Dendritic cell treated with granulocyte-macrophage colony-stimulating factor and Interleukin-4, amounts not matched to agents 40 ng/mL and 50 ng/mL, for 4 days (primary cell): ENCODE measurements at regions not wholly inside any gene's neighbourhood (a gene's known extent, or its start where the extent isn't known, plus 50 kb on each side); places are given as distances from the start of the nearest gene placed in this dataset.

Source experiments
- H3K27ac Mint-ChIP-seq: one replicate; pipeline ENCODE4 v1.8.0; 2022; ENCODE audit warnings: mild to moderate bottlenecking, mixed read lengths
- H3K27me3 Mint-ChIP-seq: one replicate; pipeline ENCODE4 v1.8.0; 2022; ENCODE audit warnings: mild to moderate bottlenecking, mixed read lengths
- H3K36me3 Mint-ChIP-seq: one replicate; pipeline ENCODE4 v1.8.0; 2022; ENCODE audit warnings: low read depth, mixed read lengths
- H3K4me1 Mint-ChIP-seq: one replicate; pipeline ENCODE4 v1.8.0; 2022; ENCODE audit warnings: low read depth, mixed read lengths
- H3K4me3 Mint-ChIP-seq: one replicate; pipeline ENCODE4 v1.8.0; 2022; ENCODE audit warnings: mild to moderate bottlenecking, moderate library complexity, mixed read lengths
- H3K9me3 Mint-ChIP-seq: one replicate; pipeline ENCODE4 v1.8.0; 2022; ENCODE audit warnings: mixed read lengths
- intact Hi-C: fragments of 100-400 bp; cut with micrococcal nuclease; formaldehyde crosslinking; loops from one replicate; pipeline ENCODE4 v1.15.0; 2022

GRCh38 chr14:54053386-54053745, 96.7 kb upstream of the BMP4 start:
- intact Hi-C loops, result no loop called here
- no peaks in the 10 kb centered on the region for H3K4me1 Mint-ChIP-seq
- H3K27ac Mint-ChIP-seq, result no peak overlapping the region
- no peaks in the 10 kb centered on the region for H3K27me3 Mint-ChIP-seq
- no peak overlapping the region for H3K4me3 Mint-ChIP-seq
- H3K36me3 Mint-ChIP-seq, result no peaks in the 10 kb centered on the region
- H3K9me3 Mint-ChIP-seq, result no peaks in the 10 kb centered on the region

GRCh38 chr14:54058505-54058904, 101.9 kb upstream of the BMP4 start:
- no peaks in the 10 kb centered on the region for H3K27me3 Mint-ChIP-seq
- H3K4me1 Mint-ChIP-seq, result no peaks in the 10 kb centered on the region
- no peaks in the 10 kb centered on the region for H3K9me3 Mint-ChIP-seq
- H3K27ac Mint-ChIP-seq, result no peak overlapping the region
- intact Hi-C loops, result no loop called here
- no peaks in the 10 kb centered on the region for H3K36me3 Mint-ChIP-seq
- H3K4me3 Mint-ChIP-seq, result no peak overlapping the region

DNA sequence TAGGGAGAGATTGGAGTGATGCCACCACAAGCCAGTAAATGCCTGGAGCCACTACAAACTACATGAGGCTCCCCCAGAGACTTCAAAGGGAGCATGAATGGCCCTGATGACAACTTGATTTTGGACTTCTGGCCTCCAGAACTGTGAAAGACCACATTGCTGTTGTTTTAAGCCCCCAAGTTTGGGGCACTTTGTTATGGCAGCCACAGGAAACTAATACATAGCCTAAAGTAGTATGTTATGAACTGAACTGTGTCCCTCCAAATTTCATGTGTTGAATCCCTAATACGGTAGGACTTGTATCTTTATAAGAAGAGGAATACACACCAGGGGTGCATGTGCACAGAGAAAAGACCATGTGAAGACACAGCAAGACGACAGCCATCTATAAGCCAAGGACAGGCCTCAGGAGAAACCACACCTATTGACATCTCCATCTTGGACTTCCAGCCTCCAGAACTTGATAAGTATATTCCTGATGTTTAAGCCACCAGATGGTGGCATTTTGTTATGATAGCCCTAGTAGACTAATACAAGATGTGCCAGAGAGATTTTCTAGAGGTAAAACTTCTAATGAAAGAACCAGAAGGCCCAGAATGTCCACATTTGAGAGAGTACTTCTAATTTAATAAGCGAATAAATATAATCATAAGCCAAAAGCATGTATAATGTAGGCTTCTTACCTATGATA, 127.1 kb upstream of the BMP4 start:
- H3K4me3 Mint-ChIP-seq, result no peak overlapping the region
- H3K27me3 Mint-ChIP-seq, result no peaks in the 10 kb centered on the region
- intact Hi-C loops, result no loop called here
- no peak overlapping the region for H3K27ac Mint-ChIP-seq
- no peaks in the 10 kb centered on the region for H3K36me3 Mint-ChIP-seq
- H3K9me3 Mint-ChIP-seq, result no peaks in the 10 kb centered on the region
- H3K4me1 Mint-ChIP-seq, result no peaks in the 10 kb centered on the region

DNA sequence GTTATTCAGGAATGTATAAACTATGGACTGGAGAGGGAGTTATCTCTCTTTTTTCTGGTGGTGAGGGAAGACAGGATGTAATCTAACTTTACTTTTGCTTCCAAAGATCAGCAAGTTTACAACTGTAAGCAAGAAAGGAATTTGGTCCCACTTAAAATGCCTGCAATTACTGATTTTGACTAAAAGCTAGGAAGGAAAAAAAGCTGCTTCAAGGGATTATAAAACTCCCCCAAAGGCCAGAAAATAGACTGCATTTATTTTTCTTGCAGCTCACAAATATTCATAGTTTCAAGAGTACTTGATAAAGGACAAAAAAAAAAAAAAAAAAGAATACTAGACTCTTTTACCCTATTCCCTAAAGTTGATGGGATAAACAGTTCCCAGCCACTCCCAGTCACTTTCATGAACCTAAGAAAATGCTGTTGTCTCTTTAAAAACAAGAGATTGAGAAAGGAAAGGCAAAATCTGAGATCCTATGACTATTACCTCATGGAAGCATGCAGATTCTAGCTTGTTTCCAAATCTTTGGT, 128.7 kb upstream of the BMP4 start:
- Mint-ChIP-seq H3K27ac (no peak overlapping the region), H3K36me3 (no peaks in the 10 kb centered on the region), H3K4me3 (no peak overlapping the region), H3K27me3 (no peaks in the 10 kb centered on the region), H3K4me1 (no peaks in the 10 kb centered on the region), H3K9me3 (no peaks in the 10 kb centered on the region)
- intact Hi-C loops, result no loop called here

DNA sequence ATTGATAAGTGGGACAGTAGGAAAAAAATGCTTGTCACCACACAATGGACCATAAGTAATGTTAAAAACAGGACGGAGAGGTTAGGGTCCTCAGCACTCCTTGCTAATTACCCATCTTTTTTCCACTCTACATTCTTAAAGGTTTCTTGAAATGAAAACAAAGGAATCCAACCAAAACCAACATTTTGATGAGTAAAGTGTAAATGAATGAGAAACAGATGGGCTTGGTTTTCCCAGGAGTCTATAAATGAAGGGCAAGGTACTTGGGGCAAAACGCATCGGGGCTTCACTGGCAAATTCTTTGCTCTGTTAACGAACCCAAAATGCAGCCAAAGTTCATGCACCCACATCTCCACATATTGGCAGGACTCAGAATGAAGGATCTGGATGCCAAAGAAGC, 129.2 kb upstream of the BMP4 start:
- Mint-ChIP-seq H3K9me3 (peaks cover 5% of the 10 kb centered on the region), H3K27ac (no peak overlapping the region), H3K36me3 (no peaks in the 10 kb centered on the region), H3K27me3 (no peaks in the 10 kb centered on the region), H3K4me3 (no peak overlapping the region), H3K4me1 (no peaks in the 10 kb centered on the region)
- intact Hi-C loops, result no loop called here

GRCh38 chr14:54086767-54087166, 130.1 kb upstream of the BMP4 start:
- Mint-ChIP-seq H3K36me3 (no peaks in the 10 kb centered on the region), H3K9me3 (peaks cover 8% of the 10 kb centered on the region), H3K27me3 (no peaks in the 10 kb centered on the region), H3K4me3 (no peak overlapping the region), H3K4me1 (no peaks in the 10 kb centered on the region), H3K27ac (no peak overlapping the region)
- intact Hi-C loops, result no loop called here

DNA sequence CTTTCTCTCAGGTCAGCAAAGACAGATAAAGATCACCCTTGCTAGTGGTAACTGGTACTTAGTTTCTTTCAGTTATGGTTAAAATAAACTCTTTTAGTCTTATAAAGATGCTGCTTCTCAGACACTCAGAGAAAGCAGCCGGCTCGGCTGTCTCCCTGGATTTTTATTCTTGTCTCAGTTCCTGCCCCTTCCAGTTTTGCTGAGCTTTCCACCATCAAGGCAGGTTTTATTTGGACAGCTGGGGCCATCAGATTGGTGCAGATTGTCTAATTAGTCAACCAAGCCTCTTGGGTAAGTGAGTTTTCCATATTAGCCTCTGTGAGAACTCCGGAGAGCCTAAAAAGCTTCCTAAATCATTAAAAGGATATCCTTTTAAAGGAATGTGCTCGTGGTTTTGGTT, 130.8 kb upstream of the BMP4 start:
- H3K4me1 Mint-ChIP-seq, result no peaks in the 10 kb centered on the region
- no peaks in the 10 kb centered on the region for H3K27me3 Mint-ChIP-seq
- H3K36me3 Mint-ChIP-seq, result no peaks in the 10 kb centered on the region
- H3K4me3 Mint-ChIP-seq, result no peak overlapping the region
- peaks cover 11% of the 10 kb centered on the region for H3K9me3 Mint-ChIP-seq
- intact Hi-C loops, result no loop called here
- H3K27ac Mint-ChIP-seq, result no peak overlapping the region

GRCh38 chr14:54088271-54088670, 131.6 kb upstream of the BMP4 start:
- no peak overlapping the region for H3K27ac Mint-ChIP-seq

DNA sequence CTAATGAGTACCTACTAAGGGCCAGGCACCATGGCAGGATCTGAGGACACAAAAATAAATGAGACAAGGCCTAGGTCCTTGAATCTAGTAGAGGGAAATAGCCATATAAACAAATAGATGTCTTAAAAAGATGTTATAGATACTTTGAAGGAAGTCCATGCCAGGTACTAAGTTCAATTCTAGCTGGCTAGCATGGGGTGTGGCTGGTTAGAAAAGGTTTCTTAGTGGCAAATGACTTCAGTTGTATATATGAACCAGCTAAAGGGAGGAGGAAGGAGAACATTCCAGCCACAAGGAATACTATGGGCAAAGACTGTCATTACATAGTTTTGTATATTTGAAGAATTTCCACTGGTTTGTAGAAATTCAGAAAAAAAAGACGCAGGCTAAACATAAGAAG, 133.6 kb upstream of the BMP4 start:
- no peaks in the 10 kb centered on the region for H3K4me1 Mint-ChIP-seq
- peaks cover 36% of the 10 kb centered on the region for H3K9me3 Mint-ChIP-seq
- H3K36me3 Mint-ChIP-seq, result no peaks in the 10 kb centered on the region
- no peak overlapping the region for H3K4me3 Mint-ChIP-seq
- intact Hi-C loops, result no loop called here
- no peak overlapping the region for H3K27ac Mint-ChIP-seq
- no peaks in the 10 kb centered on the region for H3K27me3 Mint-ChIP-seq

More at GRCh38 chr14:54088271-54088670, 131.6 kb upstream of the BMP4 start:
- H3K4me3 Mint-ChIP-seq, result no peak overlapping the region
- H3K27me3 Mint-ChIP-seq, result no peaks in the 10 kb centered on the region
- intact Hi-C loops, result no loop called here
- no peaks in the 10 kb centered on the region for H3K4me1 Mint-ChIP-seq
- H3K9me3 Mint-ChIP-seq, result peaks cover 20% of the 10 kb centered on the region
- no peaks in the 10 kb centered on the region for H3K36me3 Mint-ChIP-seq

- Mint-ChIP-seq H3K9me3 (peaks cover 36% of the 10 kb centered on the region), H3K4me1 (no peaks in the 10 kb centered on the region), H3K27ac (no peak overlapping the region), H3K27me3 (no peaks in the 10 kb centered on the region), H3K36me3 (no peaks in the 10 kb centered on the region), H3K4me3 (no peak overlapping the region)
- intact Hi-C loops, result no loop called here
Measured at GRCh38 chr14:54094765-54095164, 138.1 kb upstream of the BMP4 start.

- intact Hi-C loops, result no loop called here
- Mint-ChIP-seq H3K27me3 (no peaks in the 10 kb centered on the region), H3K4me1 (no peaks in the 10 kb centered on the region), H3K36me3 (no peaks in the 10 kb centered on the region), H3K4me3 (no peak overlapping the region), H3K27ac (no peak overlapping the region), H3K9me3 (peaks cover 14% of the 10 kb centered on the region)
Measured at GRCh38 chr14:54098536-54098935, 141.9 kb upstream of the BMP4 start.

- no peaks in the 10 kb centered on the region for H3K9me3 Mint-ChIP-seq
- H3K27ac Mint-ChIP-seq, result no peak overlapping the region
- no peaks in the 10 kb centered on the region for H3K27me3 Mint-ChIP-seq
- H3K4me3 Mint-ChIP-seq, result no peak overlapping the region
- H3K4me1 Mint-ChIP-seq, result no peaks in the 10 kb centered on the region
- H3K36me3 Mint-ChIP-seq, result no peaks in the 10 kb centered on the region
- intact Hi-C loops, result no loop called here
Measured at GRCh38 chr14:54102051-54102456, 145.4 kb upstream of the BMP4 start.

GRCh38 chr14:54102530-54102929, 145.9 kb upstream of the BMP4 start:
- Mint-ChIP-seq H3K27me3 (no peaks in the 10 kb centered on the region), H3K27ac (no peak overlapping the region), H3K36me3 (no peaks in the 10 kb centered on the region), H3K4me3 (no peak overlapping the region), H3K9me3 (no peaks in the 10 kb centered on the region), H3K4me1 (no peaks in the 10 kb centered on the region)
- intact Hi-C loops, result no loop called here

DNA sequence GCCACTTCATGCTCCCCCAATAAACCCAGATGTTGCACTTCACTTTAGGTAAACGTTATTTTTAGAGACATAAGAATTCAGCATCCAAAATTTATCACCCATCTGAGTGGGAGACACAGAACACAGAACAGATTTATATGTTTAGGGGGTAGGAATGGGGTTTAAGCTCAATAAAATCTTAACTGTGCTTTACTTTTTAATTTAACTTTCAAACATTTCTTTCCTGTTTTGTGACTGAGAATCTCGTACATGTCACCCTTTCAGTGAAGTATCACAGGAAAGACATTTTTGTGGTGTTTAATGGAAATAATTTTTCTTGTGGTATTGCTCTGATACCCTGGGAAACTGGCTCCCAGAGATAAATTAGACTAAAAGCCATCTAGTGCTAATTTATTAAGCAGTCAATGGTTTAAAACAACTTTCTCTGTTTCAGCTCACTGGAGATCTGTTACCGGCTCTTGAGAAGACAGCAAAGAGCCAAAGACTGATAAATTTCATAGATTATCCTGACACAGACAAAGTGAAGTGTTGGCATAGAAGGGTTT, 148.0 kb upstream of the BMP4 start:
- H3K27me3 Mint-ChIP-seq, result no peaks in the 10 kb centered on the region
- intact Hi-C loops, result no loop called here
- H3K4me1 Mint-ChIP-seq, result no peaks in the 10 kb centered on the region
- H3K9me3 Mint-ChIP-seq, result no peaks in the 10 kb centered on the region
- H3K27ac Mint-ChIP-seq, result no peak overlapping the region
- no peaks in the 10 kb centered on the region for H3K36me3 Mint-ChIP-seq
- H3K4me3 Mint-ChIP-seq, result no peak overlapping the region

DNA sequence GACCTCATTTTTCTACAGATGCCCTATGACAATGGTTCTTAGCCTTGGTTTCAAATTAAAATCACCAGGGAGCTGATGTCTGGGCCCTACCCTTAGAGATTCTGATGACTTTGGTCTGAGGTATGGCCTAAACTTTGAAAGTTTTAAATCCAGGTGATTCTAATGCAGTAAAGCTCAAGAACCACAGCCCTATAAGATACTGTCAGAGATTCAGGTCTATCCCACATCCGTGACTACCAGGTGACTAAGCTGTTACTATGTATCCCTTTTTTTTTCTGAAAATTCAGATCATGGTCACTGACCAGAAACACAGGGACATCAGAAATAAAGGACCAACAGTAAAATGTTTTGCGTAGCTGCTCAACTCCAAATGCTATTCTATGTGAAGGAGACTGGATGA, 148.8 kb upstream of the BMP4 start:
- intact Hi-C loops, result no loop called here
- no peak overlapping the region for H3K27ac Mint-ChIP-seq
- H3K4me3 Mint-ChIP-seq, result no peak overlapping the region

More for the DNA sequence above, 148.8 kb upstream of the BMP4 start:
- no peaks in the 10 kb centered on the region for H3K4me1 Mint-ChIP-seq
- no peaks in the 10 kb centered on the region for H3K27me3 Mint-ChIP-seq
- H3K36me3 Mint-ChIP-seq, result no peaks in the 10 kb centered on the region
- H3K9me3 Mint-ChIP-seq, result no peaks in the 10 kb centered on the region
